ENCODE measurements at regions not wholly inside any gene's neighbourhood (a gene's known extent, or its start where the extent isn't known, plus 50 kb on each side); places are given as distances from the start of the nearest gene placed in this dataset.

DNA sequence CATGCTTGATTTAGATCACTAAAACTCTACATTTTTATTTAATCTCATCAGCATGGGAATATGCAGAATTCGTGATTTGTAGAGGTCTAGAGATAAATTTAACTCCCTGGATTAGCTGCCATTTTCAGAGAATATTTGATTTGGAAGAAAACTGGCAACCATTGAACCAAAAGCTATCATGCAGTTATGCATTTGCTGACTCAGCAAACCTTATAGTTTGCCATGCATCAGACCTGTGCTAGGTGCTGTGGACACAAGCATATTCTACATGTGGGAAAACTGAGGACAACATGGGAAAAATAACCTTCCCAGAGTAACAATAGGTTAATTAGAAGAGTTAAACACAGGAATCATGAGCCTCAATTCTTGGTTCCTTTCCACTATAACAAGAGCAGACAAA is 54.7 kb upstream of the TP63 start:
- Histone ChIP-seq H2AFZ (no peak overlapping the region), H4K20me1 (replicated peaks; ENCODE audit: insufficient read depth) (no peaks in the 10 kb centered on the region), H3K4me3 (no peak overlapping the region), H3K36me3 (ENCODE audit: insufficient read depth) (no peaks in the 10 kb centered on the region), H3K4me2 (no peak overlapping the region), H3K9me2 (ENCODE audit: insufficient read depth) (peaks cover 17% of the 10 kb centered on the region; the same call in 1 of the 2 replicates), H3K4me1 (ENCODE audit: insufficient read depth) (no peaks in the 10 kb centered on the region), H3F3A (replicated peaks; ENCODE audit: low read depth) (no peaks in the 10 kb centered on the region), H3K27me3 (ENCODE audit: insufficient read depth) (no peaks in the 10 kb centered on the region), H3K79me2 (replicated peaks; ENCODE audit: insufficient read depth) (no peaks in the 10 kb centered on the region), H3K27ac (ENCODE audit: low read depth) (no peak overlapping the region)
- Mint-ChIP-seq H3K9me3 (no peaks in the 10 kb centered on the region), H3K4me3 (no peak overlapping the region), H3K27ac (no peak overlapping the region), H3K4me1 (no peaks in the 10 kb centered on the region), H3K36me3 (ENCODE audit: low read depth) (no peaks in the 10 kb centered on the region), H3K27me3 (ENCODE audit: insufficient read depth, low read depth, poor library complexity) (peaks cover 3% of the 10 kb centered on the region)
- TF ChIP-seq JUNB (IDR thresholded peaks at IDR 0.05; ENCODE audit: unreplicated experiment) (no peak), ZNF114 (CRISPR knock-in tag; IDR thresholded peaks at IDR 0.05) (no peak), CREB1 (CRISPR knock-in tag; IDR thresholded peaks at IDR 0.05; ENCODE audit: low read depth) (no peak), EZH2 (IDR thresholded peaks at IDR 0.05; ENCODE audit: low read depth, unreplicated experiment) (no peak), EZH2phosphoT487 (IDR thresholded peaks at IDR 0.05; ENCODE audit: unreplicated experiment) (no peak), STAT1 (IDR thresholded peaks at IDR 0.05; ENCODE audit: unreplicated experiment) (no peak), NANOG (IDR thresholded peaks at IDR 0.05; ENCODE audit: borderline replicate concordance) (no peak), POLR2AphosphoS5 (IDR thresholded peaks at IDR 0.05; ENCODE audit: low read depth) (no peak), ZNF331 (CRISPR knock-in tag; IDR thresholded peaks at IDR 0.05; ENCODE audit: low read depth) (no peak)
- TF ChIP-seq, protein P1, sequence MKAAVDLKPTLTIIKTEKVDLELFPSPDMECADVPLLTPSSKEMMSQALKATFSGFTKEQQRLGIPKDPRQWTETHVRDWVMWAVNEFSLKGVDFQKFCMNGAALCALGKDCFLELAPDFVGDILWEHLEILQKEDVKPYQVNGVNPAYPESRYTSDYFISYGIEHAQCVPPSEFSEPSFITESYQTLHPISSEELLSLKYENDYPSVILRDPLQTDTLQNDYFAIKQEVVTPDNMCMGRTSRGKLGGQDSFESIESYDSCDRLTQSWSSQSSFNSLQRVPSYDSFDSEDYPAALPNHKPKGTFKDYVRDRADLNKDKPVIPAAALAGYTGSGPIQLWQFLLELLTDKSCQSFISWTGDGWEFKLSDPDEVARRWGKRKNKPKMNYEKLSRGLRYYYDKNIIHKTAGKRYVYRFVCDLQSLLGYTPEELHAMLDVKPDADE (IDR thresholded peaks at IDR 0.05): no peak
- TF ChIP-seq, protein P2, sequence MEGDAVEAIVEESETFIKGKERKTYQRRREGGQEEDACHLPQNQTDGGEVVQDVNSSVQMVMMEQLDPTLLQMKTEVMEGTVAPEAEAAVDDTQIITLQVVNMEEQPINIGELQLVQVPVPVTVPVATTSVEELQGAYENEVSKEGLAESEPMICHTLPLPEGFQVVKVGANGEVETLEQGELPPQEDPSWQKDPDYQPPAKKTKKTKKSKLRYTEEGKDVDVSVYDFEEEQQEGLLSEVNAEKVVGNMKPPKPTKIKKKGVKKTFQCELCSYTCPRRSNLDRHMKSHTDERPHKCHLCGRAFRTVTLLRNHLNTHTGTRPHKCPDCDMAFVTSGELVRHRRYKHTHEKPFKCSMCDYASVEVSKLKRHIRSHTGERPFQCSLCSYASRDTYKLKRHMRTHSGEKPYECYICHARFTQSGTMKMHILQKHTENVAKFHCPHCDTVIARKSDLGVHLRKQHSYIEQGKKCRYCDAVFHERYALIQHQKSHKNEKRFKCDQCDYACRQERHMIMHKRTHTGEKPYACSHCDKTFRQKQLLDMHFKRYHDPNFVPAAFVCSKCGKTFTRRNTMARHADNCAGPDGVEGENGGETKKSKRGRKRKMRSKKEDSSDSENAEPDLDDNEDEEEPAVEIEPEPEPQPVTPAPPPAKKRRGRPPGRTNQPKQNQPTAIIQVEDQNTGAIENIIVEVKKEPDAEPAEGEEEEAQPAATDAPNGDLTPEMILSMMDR (conservative IDR thresholded peaks at IDR 0.05; ENCODE audit: low read depth in 2 of 2): no peak
- TF ChIP-seq, protein P3, sequence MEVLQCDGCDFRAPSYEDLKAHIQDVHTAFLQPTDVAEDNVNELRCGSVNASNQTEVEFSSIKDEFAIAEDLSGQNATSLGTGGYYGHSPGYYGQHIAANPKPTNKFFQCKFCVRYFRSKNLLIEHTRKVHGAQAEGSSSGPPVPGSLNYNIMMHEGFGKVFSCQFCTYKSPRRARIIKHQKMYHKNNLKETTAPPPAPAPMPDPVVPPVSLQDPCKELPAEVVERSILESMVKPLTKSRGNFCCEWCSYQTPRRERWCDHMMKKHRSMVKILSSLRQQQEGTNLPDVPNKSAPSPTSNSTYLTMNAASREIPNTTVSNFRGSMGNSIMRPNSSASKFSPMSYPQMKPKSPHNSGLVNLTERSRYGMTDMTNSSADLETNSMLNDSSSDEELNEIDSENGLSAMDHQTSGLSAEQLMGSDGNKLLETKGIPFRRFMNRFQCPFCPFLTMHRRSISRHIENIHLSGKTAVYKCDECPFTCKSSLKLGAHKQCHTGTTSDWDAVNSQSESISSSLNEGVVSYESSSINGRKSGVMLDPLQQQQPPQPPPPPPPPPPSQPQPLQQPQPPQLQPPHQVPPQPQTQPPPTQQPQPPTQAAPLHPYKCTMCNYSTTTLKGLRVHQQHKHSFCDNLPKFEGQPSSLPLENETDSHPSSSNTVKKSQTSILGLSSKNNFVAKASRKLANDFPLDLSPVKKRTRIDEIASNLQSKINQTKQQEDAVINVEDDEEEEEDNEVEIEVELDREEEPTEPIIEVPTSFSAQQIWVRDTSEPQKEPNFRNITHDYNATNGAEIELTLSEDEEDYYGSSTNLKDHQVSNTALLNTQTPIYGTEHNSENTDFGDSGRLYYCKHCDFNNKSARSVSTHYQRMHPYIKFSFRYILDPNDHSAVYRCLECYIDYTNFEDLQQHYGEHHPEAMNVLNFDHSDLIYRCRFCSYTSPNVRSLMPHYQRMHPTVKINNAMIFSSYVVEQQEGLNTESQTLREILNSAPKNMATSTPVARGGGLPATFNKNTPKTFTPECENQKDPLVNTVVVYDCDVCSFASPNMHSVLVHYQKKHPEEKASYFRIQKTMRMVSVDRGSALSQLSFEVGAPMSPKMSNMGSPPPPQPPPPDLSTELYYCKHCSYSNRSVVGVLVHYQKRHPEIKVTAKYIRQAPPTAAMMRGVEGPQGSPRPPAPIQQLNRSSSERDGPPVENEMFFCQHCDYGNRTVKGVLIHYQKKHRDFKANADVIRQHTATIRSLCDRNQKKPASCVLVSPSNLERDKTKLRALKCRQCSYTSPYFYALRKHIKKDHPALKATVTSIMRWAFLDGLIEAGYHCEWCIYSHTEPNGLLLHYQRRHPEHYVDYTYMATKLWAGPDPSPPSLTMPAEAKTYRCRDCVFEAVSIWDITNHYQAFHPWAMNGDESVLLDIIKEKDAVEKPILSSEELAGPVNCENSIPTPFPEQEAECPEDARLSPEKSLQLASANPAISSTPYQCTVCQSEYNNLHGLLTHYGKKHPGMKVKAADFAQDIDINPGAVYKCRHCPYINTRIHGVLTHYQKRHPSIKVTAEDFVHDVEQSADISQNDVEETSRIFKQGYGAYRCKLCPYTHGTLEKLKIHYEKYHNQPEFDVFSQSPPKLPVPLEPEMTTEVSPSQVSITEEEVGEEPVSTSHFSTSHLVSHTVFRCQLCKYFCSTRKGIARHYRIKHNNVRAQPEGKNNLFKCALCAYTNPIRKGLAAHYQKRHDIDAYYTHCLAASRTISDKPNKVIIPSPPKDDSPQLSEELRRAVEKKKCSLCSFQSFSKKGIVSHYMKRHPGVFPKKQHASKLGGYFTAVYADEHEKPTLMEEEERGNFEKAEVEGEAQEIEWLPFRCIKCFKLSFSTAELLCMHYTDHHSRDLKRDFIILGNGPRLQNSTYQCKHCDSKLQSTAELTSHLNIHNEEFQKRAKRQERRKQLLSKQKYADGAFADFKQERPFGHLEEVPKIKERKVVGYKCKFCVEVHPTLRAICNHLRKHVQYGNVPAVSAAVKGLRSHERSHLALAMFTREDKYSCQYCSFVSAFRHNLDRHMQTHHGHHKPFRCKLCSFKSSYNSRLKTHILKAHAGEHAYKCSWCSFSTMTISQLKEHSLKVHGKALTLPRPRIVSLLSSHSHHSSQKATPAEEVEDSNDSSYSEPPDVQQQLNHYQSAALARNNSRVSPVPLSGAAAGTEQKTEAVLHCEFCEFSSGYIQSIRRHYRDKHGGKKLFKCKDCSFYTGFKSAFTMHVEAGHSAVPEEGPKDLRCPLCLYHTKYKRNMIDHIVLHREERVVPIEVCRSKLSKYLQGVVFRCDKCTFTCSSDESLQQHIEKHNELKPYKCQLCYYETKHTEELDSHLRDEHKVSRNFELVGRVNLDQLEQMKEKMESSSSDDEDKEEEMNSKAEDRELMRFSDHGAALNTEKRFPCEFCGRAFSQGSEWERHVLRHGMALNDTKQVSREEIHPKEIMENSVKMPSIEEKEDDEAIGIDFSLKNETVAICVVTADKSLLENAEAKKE (CRISPR knock-in tag; IDR thresholded peaks at IDR 0.05): no peak
- TF ChIP-seq, protein P4, sequence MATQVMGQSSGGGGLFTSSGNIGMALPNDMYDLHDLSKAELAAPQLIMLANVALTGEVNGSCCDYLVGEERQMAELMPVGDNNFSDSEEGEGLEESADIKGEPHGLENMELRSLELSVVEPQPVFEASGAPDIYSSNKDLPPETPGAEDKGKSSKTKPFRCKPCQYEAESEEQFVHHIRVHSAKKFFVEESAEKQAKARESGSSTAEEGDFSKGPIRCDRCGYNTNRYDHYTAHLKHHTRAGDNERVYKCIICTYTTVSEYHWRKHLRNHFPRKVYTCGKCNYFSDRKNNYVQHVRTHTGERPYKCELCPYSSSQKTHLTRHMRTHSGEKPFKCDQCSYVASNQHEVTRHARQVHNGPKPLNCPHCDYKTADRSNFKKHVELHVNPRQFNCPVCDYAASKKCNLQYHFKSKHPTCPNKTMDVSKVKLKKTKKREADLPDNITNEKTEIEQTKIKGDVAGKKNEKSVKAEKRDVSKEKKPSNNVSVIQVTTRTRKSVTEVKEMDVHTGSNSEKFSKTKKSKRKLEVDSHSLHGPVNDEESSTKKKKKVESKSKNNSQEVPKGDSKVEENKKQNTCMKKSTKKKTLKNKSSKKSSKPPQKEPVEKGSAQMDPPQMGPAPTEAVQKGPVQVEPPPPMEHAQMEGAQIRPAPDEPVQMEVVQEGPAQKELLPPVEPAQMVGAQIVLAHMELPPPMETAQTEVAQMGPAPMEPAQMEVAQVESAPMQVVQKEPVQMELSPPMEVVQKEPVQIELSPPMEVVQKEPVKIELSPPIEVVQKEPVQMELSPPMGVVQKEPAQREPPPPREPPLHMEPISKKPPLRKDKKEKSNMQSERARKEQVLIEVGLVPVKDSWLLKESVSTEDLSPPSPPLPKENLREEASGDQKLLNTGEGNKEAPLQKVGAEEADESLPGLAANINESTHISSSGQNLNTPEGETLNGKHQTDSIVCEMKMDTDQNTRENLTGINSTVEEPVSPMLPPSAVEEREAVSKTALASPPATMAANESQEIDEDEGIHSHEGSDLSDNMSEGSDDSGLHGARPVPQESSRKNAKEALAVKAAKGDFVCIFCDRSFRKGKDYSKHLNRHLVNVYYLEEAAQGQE (IDR thresholded peaks at IDR 0.05; ENCODE audit: unreplicated experiment): no peak
- DNase-seq (ENCODE audit: low spot score) (no peak), ATAC-seq (no peak)
